ENCODE measurements at regions not wholly inside any gene's neighbourhood (a gene's known extent, or its start where the extent isn't known, plus 50 kb on each side); places are given as distances from the start of the nearest gene placed in this dataset.
A peak's percentile ranks its signal among the peaks of the same experiment; 100 is the strongest.

DNA sequence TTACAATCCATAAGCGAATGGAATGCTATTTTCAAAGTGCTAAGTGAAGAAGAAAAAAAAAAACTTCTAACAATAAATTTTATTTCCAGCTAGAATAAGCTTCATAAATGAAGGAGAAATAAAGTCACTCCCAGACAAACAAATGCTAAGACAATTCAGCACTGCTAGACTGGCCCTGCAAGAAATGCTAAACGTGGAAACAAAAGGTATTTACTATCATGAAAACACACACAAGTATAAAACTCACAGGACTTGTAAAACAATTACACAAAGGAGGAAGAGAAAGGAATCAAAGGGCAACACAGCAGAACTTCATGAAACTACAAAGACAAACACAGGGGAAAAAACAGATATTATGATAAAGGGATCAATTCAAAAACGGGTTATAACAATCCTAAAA is 85.8 kb upstream of the NELL2 start:
- no peak for DNase-seq (ENCODE audit: low read depth)
- no peak overlapping the region for H3K4me3 ChIP-seq (ENCODE audit: low read depth, low read length)
- TF ChIP-seq CTCF (IDR thresholded peaks at IDR 0.05; ENCODE audit: low read depth, low read length, missing control alignments), result no peak

DNA sequence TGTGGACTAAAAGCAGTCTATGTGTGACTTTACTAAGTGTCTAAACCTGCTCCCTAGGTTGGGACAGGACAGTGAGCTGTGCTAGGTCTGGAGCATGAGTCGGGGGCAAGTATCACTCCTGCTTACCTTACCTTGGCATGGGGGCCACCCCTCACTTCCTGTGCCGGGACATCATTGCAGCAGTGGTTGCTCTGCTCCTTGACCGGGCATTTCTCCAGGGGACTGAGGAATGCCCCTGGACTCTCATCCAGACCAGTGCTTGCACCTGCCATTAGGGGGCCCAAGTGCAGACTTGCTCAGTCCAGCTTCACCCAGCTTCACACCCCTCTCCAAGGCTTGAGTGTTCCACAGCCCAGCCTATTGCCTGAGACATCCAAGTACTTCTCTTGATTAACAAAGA is 84.7 kb upstream of the NELL2 start:
- no peak overlapping the region for H3K4me3 ChIP-seq (ENCODE audit: low read depth, low read length)
- TF ChIP-seq CTCF (IDR thresholded peaks at IDR 0.05; ENCODE audit: low read depth, low read length, missing control alignments), result peak; percentile 9
- no peak for DNase-seq (ENCODE audit: low read depth)

DNA sequence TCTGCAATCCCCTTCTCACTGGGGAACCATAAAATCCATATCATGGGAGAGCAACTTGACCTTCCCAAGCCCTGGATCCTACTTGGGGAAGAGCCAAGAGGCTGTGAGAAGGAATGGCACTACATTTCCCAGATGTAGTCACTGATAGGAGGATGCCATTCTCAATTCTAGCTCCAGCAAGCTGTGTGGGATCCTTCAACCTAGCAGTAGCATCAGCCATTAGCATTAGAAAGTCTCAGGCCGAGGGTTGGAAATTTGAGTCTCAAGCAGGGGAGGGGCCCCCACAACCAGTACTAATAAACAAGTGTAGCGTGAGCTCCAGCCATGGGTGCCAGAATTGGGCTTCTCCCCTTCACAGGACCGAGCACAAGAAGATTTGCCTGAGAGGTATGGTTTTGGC is 84.3 kb upstream of the NELL2 start:
- no peak overlapping the region for H3K4me3 ChIP-seq (ENCODE audit: low read depth, low read length)
- DNase-seq (ENCODE audit: low read depth), result no peak
- no peak for TF ChIP-seq CTCF (IDR thresholded peaks at IDR 0.05; ENCODE audit: low read depth, low read length, missing control alignments)

DNA sequence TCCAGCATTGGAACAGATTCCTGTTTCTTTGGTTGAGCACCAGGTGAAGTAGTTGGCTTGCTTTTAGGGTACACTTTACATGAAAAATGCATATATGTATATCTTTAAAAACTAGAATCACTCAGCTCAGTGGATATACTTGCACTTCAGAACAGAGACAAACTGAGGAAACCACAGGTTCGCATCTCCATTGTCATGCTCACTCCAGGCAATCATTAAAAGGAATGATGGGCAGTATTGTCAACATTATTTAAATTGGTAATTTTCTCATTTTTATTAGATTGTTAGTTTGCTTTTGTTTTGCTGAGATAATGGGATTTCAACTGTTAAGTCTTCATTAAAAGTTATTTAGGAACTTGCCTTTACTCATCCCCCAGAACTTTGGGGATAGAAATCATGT is 71.0 kb upstream of the NELL2 start:
- DNase-seq (ENCODE audit: low read depth), result no peak
- no peak overlapping the region for H3K4me3 ChIP-seq (ENCODE audit: low read depth, low read length)
- TF ChIP-seq CTCF (IDR thresholded peaks at IDR 0.05; ENCODE audit: low read depth, low read length, missing control alignments), result no peak

GRCh38 chr12:44942714-44943113 is 66.6 kb upstream of the NELL2 start:
- no peak for TF ChIP-seq CTCF (IDR thresholded peaks at IDR 0.05; ENCODE audit: low read depth, low read length, missing control alignments)
- DNase-seq (ENCODE audit: low read depth), result no peak
- H3K4me3 ChIP-seq (ENCODE audit: low read depth, low read length), result no peak overlapping the region

DNA sequence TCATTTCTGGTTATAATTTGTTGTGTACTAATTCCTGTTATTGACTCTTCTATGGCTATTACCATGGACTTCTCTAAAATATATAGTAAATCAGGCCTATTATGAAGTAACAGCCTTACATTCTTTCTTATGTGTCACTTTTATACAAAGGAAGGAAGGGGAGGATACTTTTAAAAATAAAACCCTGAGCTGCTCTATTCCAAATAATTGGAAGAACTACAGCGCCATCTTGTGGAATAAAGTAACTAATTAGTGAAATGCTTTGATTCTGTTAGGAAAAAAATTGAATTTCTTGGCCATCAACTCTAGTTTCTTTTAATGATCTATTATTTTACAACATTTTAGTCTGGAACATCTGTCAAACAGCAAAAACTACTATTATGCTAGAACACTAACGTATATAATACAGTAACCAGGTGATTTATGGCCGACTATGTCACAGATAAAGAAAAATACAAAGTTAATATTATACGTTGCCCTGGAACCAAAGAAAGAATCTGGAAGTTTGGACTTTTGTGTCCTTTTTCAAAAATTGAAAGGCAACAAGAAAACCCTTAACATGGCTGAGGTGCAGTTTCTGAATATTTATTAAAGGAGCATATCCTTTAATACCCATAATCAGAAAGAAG is 55.0 kb upstream of the NELL2 start:
- peak; percentile 24 for TF ChIP-seq CTCF (IDR thresholded peaks at IDR 0.05; ENCODE audit: low read depth, low read length, missing control alignments)
- H3K4me3 ChIP-seq (ENCODE audit: low read depth, low read length), result no peak overlapping the region
- DNase-seq (ENCODE audit: low read depth), result no peak

DNA sequence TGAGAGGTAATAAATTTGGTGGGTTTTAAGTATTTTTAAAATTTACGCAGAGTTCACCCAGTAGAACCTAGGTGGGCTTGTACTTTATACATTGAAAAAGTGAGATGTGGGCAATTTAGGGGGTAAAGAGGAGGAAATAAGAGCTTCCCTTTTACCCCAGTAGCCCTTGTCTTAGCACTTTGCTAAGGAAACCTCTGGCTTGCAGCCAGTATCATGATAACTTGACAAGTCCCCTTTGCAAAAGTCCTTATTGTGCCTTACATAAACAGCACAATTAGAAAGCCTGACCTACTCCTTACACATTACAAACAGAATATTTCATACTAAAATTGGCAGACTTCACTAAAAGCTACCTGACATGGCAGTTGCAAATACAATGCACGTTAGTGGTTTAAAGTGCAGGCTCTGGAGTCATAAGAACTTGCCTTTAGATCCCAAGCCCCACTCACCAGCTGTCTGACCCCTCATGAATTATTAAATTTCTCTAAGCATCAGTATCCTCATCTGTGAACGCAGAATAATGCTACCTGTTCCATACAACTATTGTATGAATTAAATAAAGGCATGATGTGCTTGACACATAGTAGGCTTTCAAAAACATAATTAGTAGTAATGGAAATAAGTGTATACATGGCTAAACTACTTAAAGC is 53.2 kb upstream of the NELL2 start:
- TF ChIP-seq CTCF (IDR thresholded peaks at IDR 0.05; ENCODE audit: low read depth, low read length, missing control alignments), result no peak
- DNase-seq (ENCODE audit: low read depth), result no peak
- no peak overlapping the region for H3K4me3 ChIP-seq (ENCODE audit: low read depth, low read length)

Measured in GM12864 (cell line).